ENCODE measurements at regions not wholly inside any gene's neighbourhood (a gene's known extent, or its start where the extent isn't known, plus 50 kb on each side); places are given as distances from the start of the nearest gene placed in this dataset.

GRCh38 chr11:116371146-116371545 lies 401.6 kb downstream of the BUD13 start (continued):
- TF ChIP-seq PATZ1 (CRISPR knock-in tag; IDR thresholded peaks at IDR 0.05), result no peak
- TF ChIP-seq ZNF101 (CRISPR knock-in tag; IDR thresholded peaks at IDR 0.05; ENCODE audit: borderline replicate concordance, low read depth), result no peak
- no peak for TF ChIP-seq IRX3 (CRISPR knock-in tag; IDR thresholded peaks at IDR 0.05; ENCODE audit: borderline replicate concordance, low read depth)
- TF ChIP-seq ZNF552 (CRISPR knock-in tag; IDR thresholded peaks at IDR 0.05; ENCODE audit: borderline replicate concordance), result no peak
- TF ChIP-seq ZNF572 (CRISPR knock-in tag; IDR thresholded peaks at IDR 0.05), result no peak

GRCh38 chr11:116368784-116369183 lies 404.0 kb downstream of the BUD13 start:
- BruUV-seq (replicated peaks), result no TSS peak
- FAIRE-seq, result no peak
- 74% methylated on average over 4 of the region's 5 CpGs for WGBS (ENCODE audit: low lambda C conversion rate)
- H3K79me2 ChIP-seq (ENCODE audit: insufficient read depth, low read length), result no peaks in the 10 kb centered on the region
- no peak overlapping the region for H3K9ac ChIP-seq (ENCODE audit: insufficient read depth, low read depth, low read length)
- H4K20me1 ChIP-seq (ENCODE audit: insufficient read depth, low read length), result no peaks in the 10 kb centered on the region
- no peak overlapping the region for H3K27ac ChIP-seq (ENCODE audit: extremely low read length, insufficient read depth, low read length)
- intact Hi-C loops (cut with micrococcal nuclease; ENCODE audit: unreplicated experiment) (no loop called here), in situ Hi-C loops (cut with HindIII; ENCODE audit: extremely low pct_ligation_motif_present, low pct_unique_long_range_greater_than_20kb) (no loop called here)
- no peak overlapping the region for H2AFZ ChIP-seq (ENCODE audit: low read length)
- no peaks in the 10 kb centered on the region for H3K9me3 ChIP-seq (ENCODE audit: low read length)
- H3K4me3 ChIP-seq (replicated peaks in 1 of 3; ENCODE audit: insufficient read depth in 1 of 3, low read depth in 2 of 3, low read length in 3 of 3), result no peak overlapping the region
- POLR2A ChIA-PET, result interaction anchor here (0.6 kb wide), 1 partner anchor 59 kb away, joined by 4 read pairs; no protein-coding TSS in a partner anchor
- CTCF ChIA-PET (ENCODE audit: low intra/inter-chr PET ratio, low total read pairs), result no interaction called here
- no peak for DNase-seq (ENCODE audit: low spot score)
- no peak overlapping the region for H3K4me2 ChIP-seq (ENCODE audit: low read depth, low read length)
- H3K27me3 ChIP-seq (ENCODE audit: control insufficient read depth in 1 of 2, insufficient read depth in 2 of 2, low read length in 2 of 2), result no peaks in the 10 kb centered on the region
- H3K4me1 ChIP-seq (ENCODE audit: insufficient read depth, low read length), result peaks cover 44% of the 10 kb centered on the region
- ATAC-seq, result no peak
- no peaks in the 10 kb centered on the region for H3K36me3 ChIP-seq (replicated peaks in 1 of 2; ENCODE audit: control insufficient read depth in 1 of 2, insufficient read depth in 2 of 2, low read length in 2 of 2)
- TF ChIP-seq PLSCR1 (CRISPR knock-in tag; IDR thresholded peaks at IDR 0.05; ENCODE audit: borderline replicate concordance) (no peak), ZNF343 (CRISPR knock-in tag; IDR thresholded peaks at IDR 0.05) (no peak), CHD2 (IDR thresholded peaks at IDR 0.05; ENCODE audit: low read depth, low read length) (no peak), AHR (CRISPR knock-in tag; IDR thresholded peaks at IDR 0.05) (no peak), ZBTB7A (CRISPR knock-in tag; IDR thresholded peaks at IDR 0.05) (no peak), ZMYM2 (CRISPR knock-in tag; IDR thresholded peaks at IDR 0.05) (no peak), REST (IDR thresholded peaks at IDR 0.05; ENCODE audit: borderline replicate concordance in 1 of 2, low read depth in 1 of 2, low read length in 2 of 2) (no peak), HOXA9 (CRISPR knock-in tag; IDR thresholded peaks at IDR 0.05; ENCODE audit: borderline replicate concordance) (no peak), SIX4 (CRISPR knock-in tag; IDR thresholded peaks at IDR 0.05) (no peak), ZFP90 (CRISPR knock-in tag; IDR thresholded peaks at IDR 0.05; ENCODE audit: borderline replicate concordance) (no peak), PITX1 (CRISPR knock-in tag; IDR thresholded peaks at IDR 0.05) (no peak), AGO1 (IDR thresholded peaks at IDR 0.05; ENCODE audit: low read depth, low read length, poor library complexity, severe bottlenecking) (no peak), KAT8 (CRISPR knock-in tag; IDR thresholded peaks at IDR 0.05) (no peak), HCFC1 (IDR thresholded peaks at IDR 0.05; ENCODE audit: low read depth, low read length) (no peak)

Data from HepG2 (cell line).